GM19324 (cell line): ENCODE measurements at regions not wholly inside any gene's neighbourhood (a gene's known extent, or its start where the extent isn't known, plus 50 kb on each side); places are given as distances from the start of the nearest gene placed in this dataset.
"Not testable (repeated sequence)": the region's sequence is repeated elsewhere in the genome, so short reads cannot be mapped to it uniquely, and the experiment has no call there.

Experiments used
- ATAC-seq: cut with Tn5 transposase; IDR thresholded peaks from one replicate; pipeline ENCODE4 v1.9.1; 2021; ENCODE audit warnings: mild to moderate bottlenecking, moderate library complexity; ENCODE audit not compliant: unreplicated experiment, low FRiP score

DNA sequence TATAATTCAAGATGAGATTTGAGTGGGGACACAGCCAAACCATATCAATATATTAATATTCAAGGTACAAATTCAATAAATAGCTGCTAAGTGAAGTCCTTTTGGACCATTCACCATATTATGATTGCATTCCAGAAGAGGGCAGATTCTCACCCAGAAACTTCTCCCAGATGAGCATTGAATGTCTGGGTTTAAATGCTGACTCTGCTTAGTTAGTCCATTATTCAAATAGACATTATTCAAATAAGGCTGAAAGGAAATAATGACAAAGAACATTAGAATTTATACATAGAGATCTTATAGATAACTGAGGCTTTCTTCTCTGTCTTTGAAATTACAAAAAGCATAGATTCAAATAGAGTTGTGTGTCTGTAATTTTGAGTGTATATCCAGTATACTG, 579.4 kb upstream of the SLC8A1 start:
- no peak for ATAC-seq

DNA sequence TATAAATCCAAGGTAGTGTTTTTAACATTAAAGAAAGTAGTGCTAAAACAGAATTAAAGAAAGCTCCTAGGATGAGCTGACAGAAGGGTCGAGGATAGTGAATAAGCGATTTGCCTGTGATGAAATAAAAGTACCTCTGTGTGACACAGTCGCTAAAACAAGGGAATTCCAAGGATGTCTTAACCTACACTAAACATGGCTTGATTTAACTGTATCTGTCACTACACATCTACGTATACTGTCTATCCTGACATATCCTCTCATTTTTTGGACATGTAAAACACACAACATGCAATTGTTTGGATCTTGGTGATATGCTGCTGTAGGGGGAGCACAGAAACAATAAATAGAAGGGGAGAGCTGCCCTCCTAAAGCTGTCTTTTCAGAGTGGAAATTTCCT, 580.8 kb upstream of the SLC8A1 start:
- no peak for ATAC-seq

DNA sequence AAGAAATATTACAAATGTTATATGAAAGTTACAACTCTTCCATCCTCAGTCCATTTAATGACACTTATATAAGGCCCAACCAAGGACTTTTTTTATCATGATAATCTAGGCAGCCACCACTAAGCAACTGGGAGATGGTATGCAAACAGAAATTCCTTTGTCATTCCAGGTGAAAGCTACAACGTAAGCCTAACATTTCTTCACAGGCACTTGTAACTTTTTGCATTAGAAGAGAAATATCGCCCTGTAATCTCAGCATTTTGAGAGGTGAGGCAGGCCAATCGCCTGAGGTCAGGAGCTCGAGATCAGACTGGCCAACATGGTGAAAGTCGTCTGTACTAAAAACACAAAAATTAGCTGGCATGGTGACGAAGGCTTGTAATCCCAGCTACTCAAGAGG, 581.2 kb upstream of the SLC8A1 start:
- no peak for ATAC-seq

DNA sequence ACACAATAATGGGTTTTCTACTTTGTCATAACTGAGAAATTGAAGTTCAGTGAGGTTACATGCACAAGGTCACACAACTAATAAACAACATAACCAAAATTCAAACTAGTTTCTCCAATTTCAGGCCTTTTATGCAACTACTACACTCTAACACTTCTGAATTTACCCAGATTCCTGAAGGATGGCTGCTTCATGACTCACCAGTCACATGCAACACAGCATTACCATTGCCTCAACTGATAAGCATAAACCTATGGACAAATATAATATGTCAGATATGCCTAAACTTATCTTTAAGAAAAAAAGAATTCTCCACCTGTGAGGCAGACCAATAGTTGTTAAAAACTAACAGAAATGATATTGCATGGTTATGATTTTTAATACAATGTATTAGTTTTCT, 586.5 kb upstream of the SLC8A1 start:
- no peak for ATAC-seq

DNA sequence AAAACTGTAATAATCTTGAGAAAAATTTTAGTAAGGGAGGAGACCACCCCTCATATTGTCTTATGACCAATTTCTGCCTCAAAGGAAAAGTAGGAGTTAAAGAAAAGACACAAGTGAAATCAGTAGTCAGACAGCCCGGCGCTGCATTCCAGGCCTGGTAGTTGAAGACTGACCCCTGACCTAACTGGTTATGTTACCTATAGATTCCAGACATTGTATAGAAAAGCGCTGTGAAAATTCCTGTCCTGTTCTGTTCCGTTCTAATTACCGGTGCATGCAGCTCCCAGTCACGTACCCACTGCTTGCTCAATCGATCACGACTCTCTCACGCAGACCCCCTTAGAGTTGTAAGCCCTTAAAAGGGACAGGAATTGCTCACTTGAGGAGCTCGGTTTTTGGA, 587.9 kb upstream of the SLC8A1 start:
- ATAC-seq, result not testable (repeated sequence)

DNA sequence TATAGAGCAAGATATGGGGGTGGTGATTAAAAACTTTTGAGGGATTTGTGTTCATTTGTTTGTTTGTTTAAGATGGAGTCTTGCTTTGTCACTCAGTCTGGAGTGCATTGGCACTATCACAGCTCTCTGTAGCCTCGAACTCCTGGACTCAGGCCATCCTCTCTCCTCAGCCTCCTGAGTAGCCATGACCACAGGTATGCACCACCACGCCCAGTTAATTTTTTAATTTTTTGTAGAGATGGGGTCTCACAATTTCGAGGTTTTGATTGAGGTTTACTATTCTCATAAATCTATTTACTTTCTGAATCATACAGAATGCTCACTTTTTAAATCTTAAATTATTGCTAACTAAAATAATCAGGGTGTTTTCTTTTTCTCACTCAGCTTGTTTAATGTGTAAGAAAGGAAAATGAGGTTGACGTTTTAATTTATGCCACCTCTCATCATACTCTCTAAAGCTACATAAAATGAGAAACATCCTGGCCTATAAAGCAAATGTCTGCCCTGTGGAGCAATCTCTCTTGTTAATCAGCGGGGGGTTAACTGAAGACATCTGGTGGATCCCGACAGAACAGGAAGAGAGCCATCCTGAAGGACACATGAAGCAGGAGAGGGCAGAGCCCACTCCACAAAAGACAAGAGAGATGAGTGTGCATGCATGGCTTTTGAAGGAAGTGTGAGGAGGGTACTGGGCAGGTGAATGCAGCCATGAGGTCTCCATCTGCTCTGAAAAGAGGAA, 589.1 kb upstream of the SLC8A1 start:
- ATAC-seq, result no peak

DNA sequence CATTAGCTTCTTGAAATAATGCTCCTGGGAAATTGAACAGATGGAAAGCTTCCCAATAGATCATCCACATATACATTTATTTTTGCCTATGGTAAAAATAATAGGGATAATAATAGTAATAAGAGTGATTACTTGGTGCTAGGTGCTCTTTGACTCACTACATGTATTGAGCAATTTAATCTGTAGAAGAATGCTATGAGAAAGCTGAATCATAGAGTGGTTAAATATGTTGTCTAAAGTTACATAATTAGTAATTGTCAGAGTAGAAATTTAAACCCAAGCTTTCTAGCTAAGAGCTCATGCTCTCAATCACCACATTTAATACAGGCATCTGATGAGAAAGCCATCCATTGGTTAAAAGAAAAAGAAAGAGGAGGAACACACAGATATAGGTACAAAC, 590.5 kb upstream of the SLC8A1 start:
- ATAC-seq, result no peak

DNA sequence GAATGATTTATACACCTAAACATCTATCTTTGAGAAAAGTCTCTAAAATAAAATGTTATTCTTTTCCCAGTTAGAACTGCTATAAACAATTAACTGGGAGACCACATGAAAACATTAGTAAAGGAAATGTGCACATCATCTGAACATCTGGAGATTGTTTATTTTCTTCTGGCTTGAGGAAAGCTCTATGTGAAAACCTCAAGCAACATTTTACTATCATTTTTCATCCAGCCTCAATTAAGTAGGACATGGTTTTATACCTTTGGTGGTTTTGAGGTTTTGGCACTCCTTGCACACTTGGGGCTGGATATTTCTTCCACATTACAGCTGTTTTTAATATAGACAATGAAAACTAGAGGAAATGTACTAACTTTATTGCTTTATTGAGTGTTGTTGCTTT, 609.5 kb upstream of the SLC8A1 start:
- no peak for ATAC-seq

DNA sequence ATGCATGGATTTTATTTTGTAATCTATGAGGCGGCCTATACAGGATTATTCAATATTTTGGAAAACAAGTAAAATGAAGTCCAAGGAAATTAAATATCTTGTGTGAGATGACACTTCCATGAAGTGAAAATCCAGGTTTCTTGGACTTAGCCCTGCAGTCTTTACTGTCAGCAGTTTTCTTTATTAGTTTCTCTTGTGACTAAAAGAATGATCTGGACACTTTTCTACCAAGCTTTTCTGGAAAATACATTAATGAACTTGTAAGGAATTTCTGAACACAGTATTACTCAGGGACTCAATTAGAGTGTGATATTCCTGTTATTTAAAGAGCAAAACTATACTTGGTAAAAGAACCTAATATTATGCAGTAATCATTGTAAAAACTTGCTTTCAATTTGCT, 610.4 kb upstream of the SLC8A1 start:
- ATAC-seq, result no peak

DNA sequence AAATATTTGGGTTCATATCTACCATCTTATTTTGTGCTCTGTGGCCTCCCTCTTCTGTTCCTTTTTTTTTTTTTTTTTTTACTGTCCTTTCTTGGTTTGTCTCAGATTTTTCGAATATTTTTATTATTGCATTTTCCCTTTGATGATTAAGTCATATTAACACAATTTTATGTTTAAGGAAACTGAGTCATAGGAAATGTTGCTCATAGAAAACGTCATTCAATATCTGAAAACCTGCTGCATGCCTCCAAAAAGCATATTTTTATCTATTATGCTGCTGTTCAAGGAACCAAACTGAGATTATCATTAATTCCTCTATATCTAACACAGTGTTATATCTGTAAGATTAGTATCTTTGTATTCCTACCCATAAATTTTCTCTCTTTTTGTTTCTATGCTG, 614.3 kb upstream of the SLC8A1 start:
- ATAC-seq, result no peak

DNA sequence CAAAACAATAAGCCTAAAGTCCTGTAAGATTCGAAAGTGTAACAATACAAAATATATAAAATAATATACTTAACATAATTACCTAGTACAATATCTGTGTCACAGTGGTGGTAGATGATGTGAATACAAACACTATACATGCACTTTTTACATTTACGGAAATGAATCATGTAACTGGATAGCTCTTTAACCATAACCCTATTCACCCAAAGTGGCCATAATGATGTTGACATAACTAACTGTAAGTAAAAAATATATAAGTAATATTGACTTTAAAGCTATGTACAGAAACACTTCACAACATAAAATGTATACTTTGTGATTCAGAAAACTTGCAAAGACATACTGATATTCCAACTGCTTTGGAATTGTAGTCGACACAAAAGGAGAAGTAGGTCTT, 616.9 kb upstream of the SLC8A1 start:
- ATAC-seq, result no peak

DNA sequence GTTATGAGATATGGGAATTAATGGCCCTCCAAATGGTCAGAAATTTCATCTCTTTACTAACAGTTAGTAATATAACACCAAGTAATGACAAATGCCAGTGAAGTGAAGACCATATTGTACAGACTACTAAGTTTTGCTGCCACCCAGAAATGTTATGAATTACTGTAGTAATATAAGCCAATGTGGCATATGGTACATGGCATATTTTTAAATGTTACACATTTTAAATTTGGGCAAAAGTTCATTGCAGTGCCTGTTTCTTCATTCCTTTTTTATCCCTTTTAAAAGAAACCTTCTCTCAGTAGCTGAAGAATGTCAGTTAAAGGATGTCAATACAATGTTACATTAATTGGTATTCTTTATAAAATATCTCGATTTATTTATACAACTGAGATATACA, 626.5 kb upstream of the SLC8A1 start:
- ATAC-seq, result no peak

DNA sequence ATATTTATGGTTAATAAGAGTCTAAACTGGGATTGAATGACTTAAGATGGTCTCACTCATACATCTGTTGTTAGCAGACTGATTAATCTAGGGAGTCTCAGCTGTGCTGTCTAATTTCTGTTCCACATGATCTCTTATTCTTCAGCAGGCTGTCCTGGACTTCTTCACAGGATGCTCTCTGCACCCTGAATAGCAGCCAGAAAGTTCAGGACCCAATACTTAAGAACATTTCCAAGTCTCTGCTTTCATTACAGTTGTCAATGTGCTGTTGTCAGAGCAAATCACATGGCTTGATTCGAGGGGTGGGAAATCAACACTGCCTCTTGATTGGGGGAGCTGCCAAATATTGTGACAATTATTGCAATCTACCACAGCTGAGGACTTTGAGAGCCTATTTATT, 627.1 kb upstream of the SLC8A1 start:
- ATAC-seq, result no peak

DNA sequence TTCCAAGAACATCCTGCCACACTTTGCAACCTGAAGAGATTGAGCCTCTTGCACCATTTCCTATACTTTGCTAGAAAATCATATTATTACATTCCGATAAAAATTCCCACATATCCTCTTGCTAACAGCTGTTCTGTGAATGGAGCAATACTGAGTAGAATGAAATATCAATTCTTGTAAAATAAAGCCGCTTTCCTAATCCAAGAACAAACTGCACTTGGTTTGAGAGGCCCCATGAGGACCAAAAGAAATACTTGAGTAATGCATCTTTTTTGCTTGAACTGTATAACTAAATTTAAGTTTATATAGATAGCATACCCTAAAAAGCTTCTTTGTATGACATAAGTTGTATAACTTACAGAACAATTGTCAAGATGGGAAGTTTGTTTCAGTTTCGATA, 632.4 kb upstream of the SLC8A1 start:
- ATAC-seq, result no peak

DNA sequence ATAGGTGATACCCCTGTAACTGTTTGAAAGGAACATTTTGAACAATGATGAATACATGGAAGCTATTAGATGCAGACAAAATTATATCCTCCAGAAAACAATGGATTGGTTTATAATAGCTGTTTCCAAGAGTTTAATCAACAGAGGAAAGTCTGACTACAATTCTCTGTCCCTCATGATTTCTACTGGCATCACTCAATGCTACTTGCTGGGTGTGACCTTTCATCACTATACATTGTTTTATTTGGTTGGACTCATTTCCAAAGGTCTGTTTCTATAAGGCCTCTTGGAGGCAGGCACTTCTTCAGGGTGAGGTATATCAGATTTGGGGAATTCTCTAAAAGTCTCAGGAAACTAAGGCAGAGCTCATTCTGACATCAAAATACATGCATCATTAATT, 636.1 kb upstream of the SLC8A1 start:
- no peak for ATAC-seq

DNA sequence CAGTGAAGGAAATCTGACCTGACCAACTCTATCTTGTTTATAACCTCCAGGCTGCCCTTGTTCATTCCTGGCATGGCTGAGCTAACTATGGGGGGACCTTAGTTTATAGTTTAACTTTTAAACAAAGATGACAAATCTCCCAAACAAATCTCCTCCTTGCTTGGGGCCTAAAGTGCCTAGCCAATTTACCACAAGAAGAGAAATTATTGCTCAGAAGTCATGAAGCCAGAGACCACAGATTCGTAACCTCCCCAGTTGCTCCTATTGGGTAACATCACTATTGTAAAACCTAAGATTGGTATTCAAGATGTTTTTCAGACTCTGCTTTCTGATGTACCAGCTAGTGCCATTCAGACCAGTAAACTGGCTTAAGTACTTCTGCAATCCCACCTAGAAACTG, 649.4 kb upstream of the SLC8A1 start:
- ATAC-seq, result no peak

DNA sequence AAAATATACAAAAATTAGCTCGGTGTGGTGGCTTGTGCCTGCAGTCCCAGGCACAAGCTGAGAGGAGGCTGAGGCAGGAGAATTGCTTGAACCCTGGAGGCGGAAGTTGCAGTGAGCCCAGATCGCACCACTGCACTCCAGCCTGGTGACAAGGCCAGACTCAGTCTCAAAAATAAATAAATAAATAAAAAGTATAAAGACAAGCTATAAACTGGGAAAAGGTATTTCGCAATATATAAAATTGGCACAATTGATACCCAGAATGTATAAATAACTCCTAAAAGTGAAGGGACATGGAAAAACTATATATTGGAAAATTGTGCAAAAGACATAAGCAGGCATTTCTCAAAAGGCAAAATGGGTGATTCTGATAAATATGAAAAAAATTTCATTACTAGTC, 657.9 kb upstream of the SLC8A1 start:
- no peak for ATAC-seq

DNA sequence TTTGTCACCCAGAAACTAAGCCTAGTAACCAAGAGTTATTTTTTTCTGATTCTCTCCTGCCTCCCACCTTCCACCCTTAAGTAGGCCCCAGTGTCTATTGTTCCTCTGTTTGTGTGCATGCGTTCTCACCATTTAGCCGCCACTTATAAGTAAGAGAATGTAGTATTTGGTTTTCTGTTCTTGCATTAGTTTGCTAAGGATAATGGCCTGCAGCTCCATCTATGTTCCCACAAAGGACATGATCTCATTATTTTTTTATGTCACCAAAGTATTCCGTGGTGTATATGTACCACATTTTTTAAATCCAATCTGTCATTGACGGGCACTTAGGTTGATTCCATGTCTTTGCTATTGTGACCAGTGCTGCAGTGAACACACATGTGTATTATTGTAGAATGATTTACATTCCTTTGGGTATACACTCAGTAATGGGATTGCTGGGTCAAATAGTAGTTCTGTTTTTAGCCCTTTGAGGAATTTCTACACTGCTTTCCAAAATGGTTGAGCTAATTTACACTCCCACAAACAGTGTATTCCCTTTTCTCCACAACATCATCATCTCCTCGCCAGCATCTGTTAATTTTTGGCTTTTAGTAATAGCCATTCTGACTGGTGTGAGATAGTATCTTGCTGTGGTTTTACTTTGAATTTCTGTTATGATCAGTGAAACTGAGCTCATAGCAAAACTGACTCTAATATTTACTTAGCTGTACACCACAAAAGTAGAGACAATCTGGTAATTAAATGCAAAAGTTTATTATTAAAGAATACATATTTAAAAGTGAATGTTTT, 660.1 kb upstream of the SLC8A1 start:
- no peak for ATAC-seq

DNA sequence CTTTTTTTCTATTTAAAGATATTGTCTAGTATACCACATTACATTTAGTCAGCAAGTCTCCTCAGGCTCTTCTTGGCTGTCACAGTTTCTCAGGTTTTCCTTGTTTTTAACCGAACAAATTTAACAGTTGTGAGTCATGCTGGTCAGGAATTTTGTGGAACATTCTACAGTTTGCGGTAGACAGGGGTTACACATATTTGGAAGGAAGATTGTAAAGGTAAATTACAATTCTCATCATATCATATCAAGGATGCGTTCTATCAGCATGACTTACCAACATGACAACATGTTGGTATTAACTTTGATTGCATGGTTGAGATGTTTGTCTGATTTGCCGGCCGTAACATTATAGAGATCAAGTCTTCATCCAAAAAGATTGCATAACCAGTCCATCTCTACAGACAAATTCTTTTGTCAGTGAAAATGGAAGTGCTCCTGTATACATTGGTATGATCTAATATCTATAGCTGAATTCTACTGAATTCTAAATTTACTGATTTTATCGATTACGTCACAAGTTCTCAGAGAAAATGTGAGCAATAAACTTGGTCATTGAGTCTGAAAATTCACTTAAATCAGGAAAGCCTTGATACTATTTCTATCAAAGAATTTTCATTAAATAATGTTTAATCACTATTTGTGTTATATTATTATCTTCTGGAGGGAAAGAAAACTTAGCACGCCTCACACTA, 664.4 kb upstream of the SLC8A1 start:
- ATAC-seq, result no peak

DNA sequence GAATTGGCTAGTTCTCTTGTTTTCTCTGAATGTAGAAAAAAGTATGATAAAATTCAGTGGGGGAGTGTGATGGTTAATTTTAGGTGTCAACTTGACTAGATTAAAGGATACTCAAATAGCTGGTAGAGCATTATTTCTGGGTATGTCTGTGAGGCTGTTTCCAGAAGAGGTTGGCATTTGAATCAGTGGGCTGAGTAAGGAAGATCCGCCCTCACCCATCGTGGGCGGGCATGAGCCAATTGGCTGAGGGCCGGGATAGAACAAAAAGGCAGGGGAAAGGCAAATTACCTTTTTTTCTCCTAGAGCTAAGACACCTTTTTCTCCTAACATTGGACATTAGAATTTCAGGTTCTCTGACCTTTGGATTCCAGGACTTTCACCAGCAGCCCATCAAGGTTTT, 667.6 kb upstream of the SLC8A1 start:
- no peak for ATAC-seq

DNA sequence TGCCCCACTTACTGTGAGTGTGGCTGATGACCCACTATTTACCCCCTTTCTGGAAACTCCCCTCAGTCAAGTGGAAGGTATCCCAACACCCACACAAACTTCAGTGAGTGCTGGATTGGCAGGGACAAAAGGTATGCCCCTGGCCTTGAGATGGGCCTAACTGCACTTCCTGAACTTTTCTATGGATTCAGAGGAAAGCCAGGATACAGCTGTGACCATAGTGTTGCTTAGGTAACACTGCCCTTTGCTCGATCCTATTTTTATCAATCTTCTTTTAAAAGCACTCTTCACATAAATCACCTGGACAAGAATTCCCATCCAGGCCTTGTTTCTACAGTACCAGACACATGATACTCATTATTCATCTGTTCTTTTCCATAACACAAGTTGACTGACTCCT, 671.5 kb upstream of the SLC8A1 start:
- no peak for ATAC-seq

DNA sequence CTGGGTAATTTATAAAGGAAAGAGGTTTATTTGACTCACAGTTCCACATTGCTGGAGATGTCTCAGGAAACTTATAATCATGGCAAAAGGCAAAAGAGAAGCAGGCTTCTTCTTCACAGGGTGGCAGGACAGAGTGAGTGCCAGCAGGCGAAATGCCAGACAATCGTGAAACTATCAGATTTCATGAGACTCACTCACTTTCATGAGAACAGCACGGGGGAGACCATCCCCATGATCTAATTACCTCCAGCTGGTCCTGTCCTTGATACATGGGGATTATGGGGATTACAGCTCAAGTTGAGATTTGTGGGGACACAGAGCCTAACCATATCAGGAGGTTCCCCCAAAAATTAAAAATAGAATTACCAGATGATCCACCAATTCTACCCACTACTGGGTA, 675.5 kb upstream of the SLC8A1 start:
- no peak for ATAC-seq
